GM12891 (cell line): ENCODE measurements at regions not wholly inside any gene's neighbourhood (a gene's known extent, or its start where the extent isn't known, plus 50 kb on each side); places are given as distances from the start of the nearest gene placed in this dataset.

Experiments used
- PAX5 ChIP-seq: IDR thresholded peaks from 2 replicates; pipeline ENCODE4 v1.6.1; 2011; ENCODE audit warnings: low read length, moderate library complexity, mild to moderate bottlenecking; ENCODE audit not compliant: insufficient read depth, severe bottlenecking
- POLR2AphosphoS5 ChIP-seq: IDR thresholded peaks from 2 replicates; pipeline ENCODE4 v1.6.1; 2011; ENCODE audit warnings: low read depth, low read length, control low read depth

GRCh38 chrX:63282077-63282476 is 69.1 kb downstream of the SPIN4 start:
- no peak for TF ChIP-seq POLR2AphosphoS5
- no peak for TF ChIP-seq PAX5
